CD4-positive, alpha-beta T cell treated with Interleukin-10 for 1 hour (primary cell): ENCODE measurements at regions not wholly inside any gene's neighbourhood (a gene's known extent, or its start where the extent isn't known, plus 50 kb on each side); places are given as distances from the start of the nearest gene placed in this dataset.

Experiments
- DNase-seq: peaks from one replicate; pipeline ENCODE4 v3.0.0-alpha.2; 2020

- no peak for DNase-seq
These were observed 1825.1 kb upstream of the IGFBP7 start for GRCh38 chr4:58935332-58935731.

- no peak for DNase-seq
These were observed 1826.3 kb upstream of the IGFBP7 start for GRCh38 chr4:58936436-58936835.

- DNase-seq = no peak
These were observed 1830.0 kb upstream of the IGFBP7 start for GRCh38 chr4:58940167-58940566.

- DNase-seq = no peak
These were observed 1831.1 kb upstream of the IGFBP7 start for GRCh38 chr4:58941286-58941685.

- no peak for DNase-seq
These were observed 1843.4 kb upstream of the IGFBP7 start for GRCh38 chr4:58953575-58953974.

GRCh38 chr4:58957711-58958110 is 1847.5 kb upstream of the IGFBP7 start:
- no peak for DNase-seq

GRCh38 chr4:58961283-58961682 is 1851.1 kb upstream of the IGFBP7 start:
- DNase-seq = no peak

GRCh38 chr4:58961925-58962324 is 1851.7 kb upstream of the IGFBP7 start:
- no peak for DNase-seq

GRCh38 chr4:58962424-58962823 is 1852.2 kb upstream of the IGFBP7 start:
- DNase-seq = no peak

- no peak for DNase-seq
These were observed 1871.6 kb upstream of the IGFBP7 start for GRCh38 chr4:58981828-58982227.

- DNase-seq = no peak
These were observed 1873.7 kb upstream of the IGFBP7 start for GRCh38 chr4:58983887-58984286.

- no peak for DNase-seq
These were observed 1892.0 kb upstream of the IGFBP7 start for GRCh38 chr4:59002148-59002547.

GRCh38 chr4:59024257-59024656 is 1914.1 kb upstream of the IGFBP7 start:
- no peak for DNase-seq

- no peak for DNase-seq
These were observed 1927.6 kb upstream of the IGFBP7 start for GRCh38 chr4:59037812-59038211.

- DNase-seq = no peak
These were observed 1928.9 kb upstream of the IGFBP7 start for GRCh38 chr4:59039046-59039445.

GRCh38 chr4:59044286-59044900 is 1934.2 kb upstream of the IGFBP7 start:
- DNase-seq = no peak

- DNase-seq = no peak
These were observed 1943.9 kb upstream of the IGFBP7 start for GRCh38 chr4:59054086-59054485.

GRCh38 chr4:59057804-59058203 is 1947.6 kb upstream of the IGFBP7 start:
- DNase-seq = no peak

GRCh38 chr4:59058543-59058942 is 1948.4 kb upstream of the IGFBP7 start:
- DNase-seq = no peak

GRCh38 chr4:59060002-59060846 is 1950.0 kb upstream of the IGFBP7 start:
- no peak for DNase-seq

- DNase-seq = no peak
These were observed 1950.7 kb upstream of the IGFBP7 start for GRCh38 chr4:59060895-59061294.

GRCh38 chr4:59063015-59063720 is 1953.0 kb upstream of the IGFBP7 start:
- DNase-seq = no peak

GRCh38 chr4:59068722-59069418 is 1958.7 kb upstream of the IGFBP7 start:
- no peak for DNase-seq
